Mesothelial cell of epicardium (in vitro differentiated cells): ENCODE measurements at regions not wholly inside any gene's neighbourhood (a gene's known extent, or its start where the extent isn't known, plus 50 kb on each side); places are given as distances from the start of the nearest gene placed in this dataset.

Source experiments
- DNase-seq, 2 experiments: peaks; one replicate each; pipeline ENCODE4 v3.0.0; 2021; ENCODE audit warnings: low spot score in 2 of 2; ENCODE audit not compliant: unreplicated experiment in 2 of 2
- H3K27ac Mint-ChIP-seq: 2 replicates; pipeline ENCODE4 v1.8.0; 2021; ENCODE audit warnings: mixed read lengths
- H3K27me3 Mint-ChIP-seq: 2 replicates; pipeline ENCODE4 v1.8.0; 2021; ENCODE audit warnings: low read depth, mixed read lengths
- H3K36me3 Mint-ChIP-seq: 2 replicates; pipeline ENCODE4 v1.8.0; 2021; ENCODE audit warnings: mixed read lengths
- H3K4me1 Mint-ChIP-seq: 2 replicates; pipeline ENCODE4 v1.8.0; 2021; ENCODE audit warnings: mixed read lengths
- H3K4me3 Mint-ChIP-seq: 2 replicates; pipeline ENCODE4 v1.8.0; 2021; ENCODE audit warnings: mild to moderate bottlenecking, moderate library complexity, mixed read lengths
- H3K9me3 Mint-ChIP-seq: 2 replicates; pipeline ENCODE4 v1.8.0; 2021; ENCODE audit warnings: mixed read lengths
- CTCF ChIP-seq: fragments of 200-600 bp; sonication (generic); IDR thresholded peaks from one replicate; pipeline ENCODE4 v1.5.0; 2021; ENCODE audit warnings: antibody characterized with exemption; ENCODE audit not compliant: unreplicated experiment

- no peak for DNase-seq
- Mint-ChIP-seq H3K4me1 (no peaks in the 10 kb centered on the region), H3K27ac (no peak overlapping the region), H3K9me3 (no peaks in the 10 kb centered on the region), H3K27me3 (peaks cover 4% of the 10 kb centered on the region), H3K36me3 (no peaks in the 10 kb centered on the region), H3K4me3 (no peak overlapping the region)
- TF ChIP-seq CTCF, result no peak
Measured at GRCh38 chr2:53432936-53433335, 334.7 kb upstream of the CHAC2 start.

- H3K9me3 Mint-ChIP-seq, result no peaks in the 10 kb centered on the region
- no peak for TF ChIP-seq CTCF
- no peak overlapping the region for H3K27ac Mint-ChIP-seq
- no peak for DNase-seq
- H3K4me3 Mint-ChIP-seq, result no peak overlapping the region
- H3K36me3 Mint-ChIP-seq, result no peaks in the 10 kb centered on the region
- H3K4me1 Mint-ChIP-seq, result no peaks in the 10 kb centered on the region
- H3K27me3 Mint-ChIP-seq, result peaks cover 2% of the 10 kb centered on the region
Measured at GRCh38 chr2:53429901-53430300, 337.7 kb upstream of the CHAC2 start.

DNA sequence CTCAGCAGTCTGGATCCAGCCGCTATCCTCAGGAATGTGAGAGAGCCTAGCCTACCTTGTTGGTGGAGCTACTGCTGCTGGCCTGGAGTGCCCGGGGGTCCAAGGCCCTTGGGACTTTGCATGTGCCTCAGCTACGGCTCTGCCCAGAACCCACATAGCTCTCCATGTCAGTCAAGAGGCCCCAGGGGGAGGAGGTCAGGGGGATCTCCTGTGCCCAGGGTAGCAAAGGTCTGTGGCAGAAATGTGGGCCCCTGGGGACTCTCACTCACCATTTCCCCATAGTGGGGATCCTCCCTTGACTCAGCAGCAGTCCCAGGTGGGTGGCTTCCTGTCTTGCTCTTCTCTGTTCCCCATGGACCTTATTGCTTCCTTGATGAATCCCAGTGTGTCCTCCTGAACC is 342.7 kb upstream of the CHAC2 start:
- DNase-seq, result no peak
- H3K27me3 Mint-ChIP-seq, result no peaks in the 10 kb centered on the region
- H3K36me3 Mint-ChIP-seq, result peaks cover 5% of the 10 kb centered on the region
- H3K4me1 Mint-ChIP-seq, result no peaks in the 10 kb centered on the region
- H3K9me3 Mint-ChIP-seq, result peaks cover 25% of the 10 kb centered on the region
- no peak for TF ChIP-seq CTCF
- no peak overlapping the region for H3K27ac Mint-ChIP-seq
- H3K4me3 Mint-ChIP-seq, result no peak overlapping the region

DNA sequence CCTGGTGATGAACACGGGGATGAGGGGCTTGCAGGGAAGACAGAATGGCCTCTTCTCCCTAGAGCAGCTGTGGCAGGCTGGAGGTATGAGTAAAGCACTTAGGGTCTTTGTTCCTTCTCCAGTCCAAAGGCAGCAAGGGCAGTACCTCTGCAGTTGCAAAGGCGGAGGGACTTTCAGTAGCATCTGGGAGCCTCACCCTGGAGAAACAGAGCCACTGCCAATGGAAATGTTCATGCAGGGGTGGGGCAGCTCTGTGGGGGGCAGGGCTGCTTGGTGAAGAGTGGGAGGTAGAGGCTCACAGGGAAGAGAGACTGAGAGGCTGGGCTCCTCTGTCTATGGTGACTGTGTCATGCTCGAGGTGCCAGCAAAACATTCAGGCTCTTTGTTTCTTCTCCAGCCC is 344.1 kb upstream of the CHAC2 start:
- Mint-ChIP-seq H3K4me3 (no peak overlapping the region), H3K27me3 (no peaks in the 10 kb centered on the region), H3K36me3 (peaks cover 5% of the 10 kb centered on the region), H3K4me1 (no peaks in the 10 kb centered on the region), H3K9me3 (peaks cover 33% of the 10 kb centered on the region), H3K27ac (no peak overlapping the region)
- no peak for TF ChIP-seq CTCF
- DNase-seq, result no peak

- Mint-ChIP-seq H3K9me3 (peaks cover 33% of the 10 kb centered on the region), H3K27me3 (no peaks in the 10 kb centered on the region), H3K4me3 (no peak overlapping the region), H3K27ac (no peak overlapping the region), H3K4me1 (no peaks in the 10 kb centered on the region), H3K36me3 (peaks cover 5% of the 10 kb centered on the region)
- TF ChIP-seq CTCF, result no peak
- no peak for DNase-seq
Measured at GRCh38 chr2:53422979-53423378, 344.6 kb upstream of the CHAC2 start.

GRCh38 chr2:53417385-53417784 is 350.2 kb upstream of the CHAC2 start:
- Mint-ChIP-seq H3K36me3 (peaks cover 5% of the 10 kb centered on the region), H3K27me3 (no peaks in the 10 kb centered on the region), H3K27ac (no peak overlapping the region), H3K4me3 (no peak overlapping the region), H3K4me1 (no peaks in the 10 kb centered on the region), H3K9me3 (peaks cover 54% of the 10 kb centered on the region)
- no peak for TF ChIP-seq CTCF
- DNase-seq, result no peak
